Activated T-cell treated with anti-CD3 and anti-CD28 coated beads, Interleukin-2, amount 50 U/mL, for 24 hours (primary cell): ENCODE measurements at regions not wholly inside any gene's neighbourhood (a gene's known extent, or its start where the extent isn't known, plus 50 kb on each side); places are given as distances from the start of the nearest gene placed in this dataset.
"Not testable (repeated sequence)": the region's sequence is repeated elsewhere in the genome, so short reads cannot be mapped to it uniquely, and the experiment has no call there.

Experiments used
- DNase-seq: peaks from one replicate; pipeline ENCODE4 v3.0.0-alpha.2; 2020
- H3K27ac Mint-ChIP-seq: 2 replicates; pipeline ENCODE4 v1.8.0; 2020; ENCODE audit warnings: mild to moderate bottlenecking, mixed read lengths
- H3K27me3 Mint-ChIP-seq: 2 replicates; pipeline ENCODE4 v1.8.0; 2020; ENCODE audit warnings: mixed read lengths
- H3K36me3 Mint-ChIP-seq: 2 replicates; pipeline ENCODE4 v1.8.0; 2020; ENCODE audit warnings: low read depth, mixed read lengths
- H3K4me1 Mint-ChIP-seq: 2 replicates; pipeline ENCODE4 v1.8.0; 2020; ENCODE audit warnings: low read depth, mixed read lengths
- H3K4me3 Mint-ChIP-seq: 2 replicates; pipeline ENCODE4 v1.8.0; 2020; ENCODE audit warnings: mild to moderate bottlenecking, moderate library complexity, mixed read lengths
- H3K9me3 Mint-ChIP-seq: 2 replicates; pipeline ENCODE4 v1.8.0; 2020; ENCODE audit warnings: mixed read lengths

- Mint-ChIP-seq H3K36me3 (no peaks in the 10 kb centered on the region), H3K9me3 (peaks cover 2% of the 10 kb centered on the region), H3K27ac (no peak overlapping the region), H3K27me3 (no peaks in the 10 kb centered on the region), H3K4me1 (no peaks in the 10 kb centered on the region), H3K4me3 (no peak overlapping the region)
- no peak for DNase-seq
These were observed 633.9 kb upstream of the PTBP2 start for GRCh38 chr1:96087719-96088118.

- no peak for DNase-seq
- no peaks in the 10 kb centered on the region for H3K27me3 Mint-ChIP-seq
These were observed 631.5 kb upstream of the PTBP2 start for GRCh38 chr1:96090134-96090533.

GRCh38 chr1:96095849-96096612, 625.6 kb upstream of the PTBP2 start:
- no peak for DNase-seq
- H3K9me3 Mint-ChIP-seq = peaks cover 2% of the 10 kb centered on the region
- no peak overlapping the region for H3K4me3 Mint-ChIP-seq
- H3K27me3 Mint-ChIP-seq = no peaks in the 10 kb centered on the region
- no peak overlapping the region for H3K27ac Mint-ChIP-seq
- H3K36me3 Mint-ChIP-seq = no peaks in the 10 kb centered on the region
- H3K4me1 Mint-ChIP-seq = no peaks in the 10 kb centered on the region

More at GRCh38 chr1:96090134-96090533, 631.5 kb upstream of the PTBP2 start:
- Mint-ChIP-seq H3K36me3 (no peaks in the 10 kb centered on the region), H3K4me1 (no peaks in the 10 kb centered on the region), H3K9me3 (peaks cover 2% of the 10 kb centered on the region), H3K4me3 (no peak overlapping the region), H3K27ac (no peak overlapping the region)

- no peak overlapping the region for H3K4me3 Mint-ChIP-seq
These were observed 624.8 kb upstream of the PTBP2 start for GRCh38 chr1:96096613-96097321.

GRCh38 chr1:96104506-96104905, 617.1 kb upstream of the PTBP2 start:
- no peaks in the 10 kb centered on the region for H3K4me1 Mint-ChIP-seq
- H3K27ac Mint-ChIP-seq = no peak overlapping the region
- H3K9me3 Mint-ChIP-seq = peaks cover 5% of the 10 kb centered on the region
- no peak overlapping the region for H3K4me3 Mint-ChIP-seq
- no peaks in the 10 kb centered on the region for H3K36me3 Mint-ChIP-seq
- no peaks in the 10 kb centered on the region for H3K27me3 Mint-ChIP-seq
- DNase-seq = no peak

More at GRCh38 chr1:96096613-96097321, 624.8 kb upstream of the PTBP2 start:
- no peak for DNase-seq
- H3K27me3 Mint-ChIP-seq = no peaks in the 10 kb centered on the region
- peaks cover 2% of the 10 kb centered on the region for H3K9me3 Mint-ChIP-seq
- no peaks in the 10 kb centered on the region for H3K4me1 Mint-ChIP-seq
- H3K27ac Mint-ChIP-seq = no peak overlapping the region
- H3K36me3 Mint-ChIP-seq = no peaks in the 10 kb centered on the region

- H3K27ac Mint-ChIP-seq = no peak overlapping the region
- no peaks in the 10 kb centered on the region for H3K36me3 Mint-ChIP-seq
- peaks cover 5% of the 10 kb centered on the region for H3K9me3 Mint-ChIP-seq
- H3K4me3 Mint-ChIP-seq = no peak overlapping the region
- no peaks in the 10 kb centered on the region for H3K27me3 Mint-ChIP-seq
- H3K4me1 Mint-ChIP-seq = no peaks in the 10 kb centered on the region
- DNase-seq = no peak
These were observed 616.7 kb upstream of the PTBP2 start for GRCh38 chr1:96104906-96105305.

- peaks cover 2% of the 10 kb centered on the region for H3K9me3 Mint-ChIP-seq
- no peak for DNase-seq
- H3K4me3 Mint-ChIP-seq = no peak overlapping the region
- no peaks in the 10 kb centered on the region for H3K27me3 Mint-ChIP-seq
- H3K27ac Mint-ChIP-seq = no peak overlapping the region
- H3K4me1 Mint-ChIP-seq = no peaks in the 10 kb centered on the region
- no peaks in the 10 kb centered on the region for H3K36me3 Mint-ChIP-seq
These were observed 604.9 kb upstream of the PTBP2 start for GRCh38 chr1:96116731-96117130.

GRCh38 chr1:96130432-96130831, 591.2 kb upstream of the PTBP2 start:
- Mint-ChIP-seq H3K27me3 (no peaks in the 10 kb centered on the region), H3K9me3 (peaks cover 2% of the 10 kb centered on the region), H3K27ac (no peak overlapping the region), H3K4me1 (no peaks in the 10 kb centered on the region), H3K4me3 (no peak overlapping the region), H3K36me3 (no peaks in the 10 kb centered on the region)
- no peak for DNase-seq

GRCh38 chr1:96144636-96145035, 576.9 kb upstream of the PTBP2 start:
- no peaks in the 10 kb centered on the region for H3K36me3 Mint-ChIP-seq
- H3K9me3 Mint-ChIP-seq = peaks cover 10% of the 10 kb centered on the region
- no peak overlapping the region for H3K4me3 Mint-ChIP-seq
- no peaks in the 10 kb centered on the region for H3K27me3 Mint-ChIP-seq
- no peak overlapping the region for H3K27ac Mint-ChIP-seq
- H3K4me1 Mint-ChIP-seq = no peaks in the 10 kb centered on the region
- DNase-seq = no peak

GRCh38 chr1:96145492-96145891, 576.1 kb upstream of the PTBP2 start:
- Mint-ChIP-seq H3K27me3 (no peaks in the 10 kb centered on the region), H3K9me3 (peaks cover 10% of the 10 kb centered on the region), H3K27ac (no peak overlapping the region), H3K4me1 (no peaks in the 10 kb centered on the region), H3K4me3 (no peak overlapping the region), H3K36me3 (no peaks in the 10 kb centered on the region)
- no peak for DNase-seq

GRCh38 chr1:96152957-96153356, 568.6 kb upstream of the PTBP2 start:
- DNase-seq, H3K27ac Mint-ChIP-seq, H3K4me3 Mint-ChIP-seq, H3K4me1 Mint-ChIP-seq, H3K36me3 Mint-ChIP-seq, H3K27me3 Mint-ChIP-seq: not testable (repeated sequence)
- H3K9me3 Mint-ChIP-seq = peaks cover 11% of the 10 kb centered on the region

- no peaks in the 10 kb centered on the region for H3K36me3 Mint-ChIP-seq
- H3K4me1 Mint-ChIP-seq = no peaks in the 10 kb centered on the region
- H3K9me3 Mint-ChIP-seq = peaks cover 14% of the 10 kb centered on the region
- H3K4me3 Mint-ChIP-seq = no peak overlapping the region
- no peak overlapping the region for H3K27ac Mint-ChIP-seq
- DNase-seq = no peak
- H3K27me3 Mint-ChIP-seq = no peaks in the 10 kb centered on the region
These were observed 564.5 kb upstream of the PTBP2 start for GRCh38 chr1:96157101-96157500.

GRCh38 chr1:96159379-96159778, 562.2 kb upstream of the PTBP2 start:
- H3K9me3 Mint-ChIP-seq = peaks cover 14% of the 10 kb centered on the region
- no peak overlapping the region for H3K27ac Mint-ChIP-seq
- no peak for DNase-seq
- H3K27me3 Mint-ChIP-seq = no peaks in the 10 kb centered on the region
- no peaks in the 10 kb centered on the region for H3K36me3 Mint-ChIP-seq
- no peaks in the 10 kb centered on the region for H3K4me1 Mint-ChIP-seq
- no peak overlapping the region for H3K4me3 Mint-ChIP-seq

- Mint-ChIP-seq H3K27ac (no peak overlapping the region), H3K36me3 (no peaks in the 10 kb centered on the region), H3K27me3 (no peaks in the 10 kb centered on the region), H3K4me3 (no peak overlapping the region), H3K4me1 (no peaks in the 10 kb centered on the region), H3K9me3 (peaks cover 15% of the 10 kb centered on the region)
- DNase-seq = no peak
These were observed 557.5 kb upstream of the PTBP2 start for GRCh38 chr1:96164053-96164452.

GRCh38 chr1:96178053-96178452, 543.5 kb upstream of the PTBP2 start:
- Mint-ChIP-seq H3K36me3 (no peaks in the 10 kb centered on the region), H3K27me3 (no peaks in the 10 kb centered on the region), H3K4me1 (no peaks in the 10 kb centered on the region), H3K9me3 (peaks cover 4% of the 10 kb centered on the region), H3K4me3 (no peak overlapping the region), H3K27ac (no peak overlapping the region)
- DNase-seq = no peak
